Left lung (tissue), 4 donors: ENCODE measurements at regions not wholly inside any gene's neighbourhood (a gene's known extent, or its start where the extent isn't known, plus 50 kb on each side); places are given as distances from the start of the nearest gene placed in this dataset.

Source experiments
- ATAC-seq: fragments of 200-7000 bp; cut with Tn5 transposase; one replicate; pipeline ENCODE4 v1.9.1; 2020; ENCODE audit warnings: moderate library complexity
- DNase-seq, 4 donors: peaks; one replicate each; pipeline ENCODE4 v3.0.0-alpha.2; 2013 to 2020
- H3K27ac ChIP-seq, 2 donors: fragments of 200-600 bp; sonication (generic) in 1 of 2; one replicate each; pipeline versions ENCODE4 v1.5.0 to v1.8.0; 2020 to 2021
- H3K27me3 ChIP-seq, 2 donors: fragments of 200-600 bp; sonication (generic) in 1 of 2; one replicate each; pipeline versions ENCODE4 v1.5.0 to v1.8.0; 2020 to 2021
- H3K36me3 ChIP-seq, 2 donors: fragments of 200-600 bp; sonication (generic) in 1 of 2; one replicate each; pipeline versions ENCODE4 v1.5.0 to v1.8.0; 2020 to 2021
- H3K4me1 ChIP-seq, 2 donors: fragments of 200-600 bp; one replicate each; pipeline ENCODE4 v1.8.0; 2021
- H3K4me3 ChIP-seq, 2 donors: fragments of 200-600 bp; sonication (generic) in 1 of 2; one replicate each; pipeline versions ENCODE4 v1.5.0 to v1.8.0; 2020 to 2021; ENCODE audit warnings: mild to moderate bottlenecking in 1 of 2
- H3K9me3 ChIP-seq, 2 donors: fragments of 200-600 bp; sonication (generic) in 1 of 2; one replicate each; pipeline versions ENCODE4 v1.5.0 to v1.8.0; 2020 to 2021
- CTCF ChIP-seq, 2 donors: fragments of 200-600 bp; sonication (generic) in 1 of 2; IDR thresholded peaks; one replicate each; pipeline versions ENCODE4 v1.5.0 to v1.8.0; 2021; ENCODE audit warnings: antibody characterized with exemption in 2 of 2
- intact Hi-C, 2 donors: fragments of 100-400 bp; cut with DNase I; formaldehyde crosslinking; loops; one replicate each; pipeline versions ENCODE4 v1.11.2 to v1.14.2; 2022
- donor health status: DM: no; HTN: yes; CAD: no.
- donor health status: DM: no; HTN: no; CAD: no.

- no peaks in the 10 kb centered on the region for H3K4me1 ChIP-seq
- H3K4me3 ChIP-seq, result no peak overlapping the region
- no peaks in the 10 kb centered on the region for H3K36me3 ChIP-seq
- H3K9me3 ChIP-seq, result peaks cover 0 to 2% of the 10 kb centered on the region in 2 donors
- intact Hi-C loops, result no loop called here
- no peak overlapping the region for H3K27ac ChIP-seq
- TF ChIP-seq CTCF (IDR thresholded peaks at IDR 0.05), result no peak
- no peaks in the 10 kb centered on the region for H3K27me3 ChIP-seq
- ATAC-seq, result no peak
- DNase-seq, result no peak
These were observed 1828.8 kb downstream of the PCDH9 start for GRCh38 chr13:65401315-65401714.

DNA sequence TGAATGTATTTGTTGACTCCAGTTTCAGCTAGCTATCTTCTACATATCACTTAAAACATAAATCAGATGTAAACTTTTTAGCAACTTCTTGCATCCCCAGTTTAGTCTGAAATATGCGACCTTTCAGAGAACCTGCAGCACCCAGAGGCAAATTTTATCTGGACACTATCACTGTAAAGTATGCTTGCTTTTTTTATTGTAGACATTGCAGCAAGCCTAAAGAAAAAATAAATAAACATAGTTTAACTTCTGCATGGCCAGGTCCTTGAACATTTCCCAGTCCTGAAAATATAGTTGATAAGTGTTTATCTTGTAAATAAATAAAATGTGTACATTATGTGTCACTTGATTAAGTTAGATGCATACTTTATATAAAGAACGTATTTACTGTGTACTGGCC is 1829.4 kb downstream of the PCDH9 start:
- TF ChIP-seq CTCF (IDR thresholded peaks at IDR 0.05), result no peak
- Histone ChIP-seq H3K4me1 (no peaks in the 10 kb centered on the region), H3K36me3 (no peaks in the 10 kb centered on the region), H3K27me3 (no peaks in the 10 kb centered on the region), H3K27ac (no peak overlapping the region), H3K4me3 (no peak overlapping the region), H3K9me3 (peaks cover 0 to 2% of the 10 kb centered on the region in 2 donors)
- intact Hi-C loops, result no loop called here
- DNase-seq, result no peak
- no peak for ATAC-seq

GRCh38 chr13:65387743-65388347 is 1842.3 kb downstream of the PCDH9 start:
- H3K4me1 ChIP-seq, result no peaks in the 10 kb centered on the region
- peaks cover 0 to 22% of the 10 kb centered on the region in 2 donors for H3K9me3 ChIP-seq
- H3K27ac ChIP-seq, result no peak overlapping the region
- no peak for ATAC-seq
- H3K27me3 ChIP-seq, result no peaks in the 10 kb centered on the region
- DNase-seq, result no peak
- intact Hi-C loops, result no loop called here
- H3K36me3 ChIP-seq, result no peaks in the 10 kb centered on the region
- TF ChIP-seq CTCF (IDR thresholded peaks at IDR 0.05), result no peak
- no peak overlapping the region for H3K4me3 ChIP-seq

DNA sequence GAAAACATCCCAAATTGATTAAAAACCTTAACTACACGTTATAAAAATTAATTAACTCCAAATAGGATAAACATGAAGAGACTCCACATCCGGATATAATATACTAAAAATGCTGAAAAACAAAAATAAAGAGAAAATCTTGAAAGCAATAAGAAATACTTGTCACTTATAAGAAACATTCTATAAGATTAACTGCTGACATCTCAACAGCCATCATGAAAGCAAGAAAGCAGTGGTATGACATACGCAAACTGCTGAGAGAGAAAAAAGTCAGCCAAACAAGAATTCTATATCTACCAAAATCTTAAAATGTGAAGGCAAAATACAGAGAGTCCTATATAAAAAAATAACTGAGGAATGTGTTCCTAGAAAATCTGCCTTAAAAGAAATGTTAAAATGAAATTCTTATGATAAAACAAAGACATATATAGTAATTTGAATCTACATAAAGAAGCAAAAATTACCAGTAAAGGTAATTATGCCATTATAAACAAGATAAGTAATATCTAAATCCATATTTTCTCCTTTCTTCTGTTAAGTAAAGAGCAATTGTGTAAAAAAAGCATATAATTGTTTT is 1851.1 kb downstream of the PCDH9 start:
- Histone ChIP-seq H3K9me3 (peaks cover 0 to 31% of the 10 kb centered on the region in 2 donors), H3K27ac (no peak overlapping the region), H3K27me3 (no peaks in the 10 kb centered on the region), H3K36me3 (no peaks in the 10 kb centered on the region), H3K4me3 (no peak overlapping the region), H3K4me1 (no peaks in the 10 kb centered on the region)
- ATAC-seq (no peak), DNase-seq (no peak)
- intact Hi-C loops, result no loop called here
- no peak for TF ChIP-seq CTCF (IDR thresholded peaks at IDR 0.05)

DNA sequence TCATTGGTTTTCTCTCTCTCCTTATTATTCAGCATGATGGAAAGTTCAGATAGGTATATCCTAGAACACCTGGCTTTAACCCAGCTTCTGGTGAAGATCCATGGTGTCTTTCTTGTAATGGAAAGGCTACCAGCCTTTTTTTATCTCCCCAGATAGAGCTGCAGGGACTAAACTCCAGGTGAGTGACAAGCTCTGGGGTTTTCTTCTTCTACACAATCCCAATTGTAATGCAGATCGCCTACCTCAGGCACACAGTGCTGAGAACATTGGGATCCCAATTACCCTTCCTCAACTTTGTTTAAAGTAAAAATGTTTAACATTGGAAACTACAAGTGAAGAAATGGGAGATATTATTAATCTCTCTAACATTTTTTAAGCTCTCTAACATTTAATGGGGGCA is 1851.7 kb downstream of the PCDH9 start:
- Histone ChIP-seq H3K27ac (no peak overlapping the region), H3K9me3 (peaks cover 0 to 31% of the 10 kb centered on the region in 2 donors), H3K4me1 (no peaks in the 10 kb centered on the region), H3K27me3 (no peaks in the 10 kb centered on the region), H3K4me3 (no peak overlapping the region), H3K36me3 (no peaks in the 10 kb centered on the region)
- DNase-seq, result no peak
- no peak for ATAC-seq
- intact Hi-C loops, result no loop called here
- no peak for TF ChIP-seq CTCF (IDR thresholded peaks at IDR 0.05)
